ENCODE measurements at regions not wholly inside any gene's neighbourhood (a gene's known extent, or its start where the extent isn't known, plus 50 kb on each side); places are given as distances from the start of the nearest gene placed in this dataset.
A peak's percentile ranks its signal among the peaks of the same experiment; 100 is the strongest.

DNA sequence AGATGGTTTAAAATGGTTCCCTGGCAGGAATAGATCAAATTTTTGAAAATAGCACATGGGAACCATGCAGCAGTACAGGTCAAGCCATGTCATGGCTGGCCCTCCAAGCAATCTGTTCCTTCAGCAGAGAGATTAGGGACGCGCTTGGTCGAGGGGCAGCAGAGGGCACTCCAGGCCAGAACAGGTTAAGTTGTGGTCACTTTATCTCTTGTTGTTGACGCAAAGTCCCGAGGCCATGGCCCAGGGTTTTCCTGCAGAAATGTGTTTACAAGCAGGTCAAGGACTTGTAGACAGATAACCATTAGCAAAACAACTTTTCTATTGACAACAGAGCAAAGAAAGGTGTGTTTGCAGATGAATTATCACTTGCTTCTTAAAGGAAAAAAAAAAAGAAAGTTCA is 570.0 kb upstream of the NR2F2 start:
- peaks cover 0 to 1% (median 0%) of the 10 kb centered on the region in 4 experiments; a peak in 1 of 7 replicates for H3K27me3 ChIP-seq (replicated peaks in 1 of 4; ENCODE audit: control insufficient read depth in 3 of 4, extremely low read depth in 1 of 4, insufficient read depth in 3 of 4, low read length in 3 of 4)
- no peaks in the 10 kb centered on the region for H3K79me1 ChIP-seq (ENCODE audit: low read depth, low read length)
- ChIA-PET CTCF (ENCODE audit: partially characterized antibody) (interaction anchor here (0.6 to 1.0 kb wide), 5 partner anchors 12 to 1180 kb away, joined by 3 to 4 read pairs (median 3); no protein-coding TSS in a partner anchor), POLR2A (ENCODE audit: partially characterized antibody) (no interaction called here)
- FAIRE-seq = peak; percentile 19
- H4K5ac ChIP-seq (ENCODE audit: insufficient read length, low read depth, low read length) = no peak overlapping the region
- H4K8ac ChIP-seq (ENCODE audit: extremely low read depth, insufficient read depth, low read length) = no peak overlapping the region
- H3K14ac ChIP-seq (ENCODE audit: insufficient read length) = no peak overlapping the region
- H3K4ac ChIP-seq (replicated peaks; ENCODE audit: insufficient read length, low read depth, low read length) = no peak overlapping the region
- no peak overlapping the region for H3K4me3 ChIP-seq (ENCODE audit: extremely low read depth in 1 of 4, insufficient read depth in 2 of 4, low read depth in 3 of 4, low read length in 4 of 4)
- WGBS, 2 experiments (ENCODE audit: extremely low coverage in 1 of 2, insufficient coverage in 1 of 2, insufficient read length in 1 of 2, insufficient replicate concordance in 2 of 2, low coverage in 1 of 2, low lambda C conversion rate in 2 of 2, missing lambda C conversion rate in 1 of 2) = 51% methylated on average over 5 of the region's 5 CpGs; no CpG with 5 or more reads in 1 of the 2 experiments
- H2BK120ac ChIP-seq (replicated peaks; ENCODE audit: low read depth, low read length) = no peak overlapping the region
- H3K23ac ChIP-seq (ENCODE audit: insufficient read length) = no peak overlapping the region
- peaks cover 0 to 4% (median 0%) of the 10 kb centered on the region in 4 experiments; a peak in 1 of 7 replicates for H3K4me1 ChIP-seq (replicated peaks in 1 of 4; ENCODE audit: control insufficient read depth in 3 of 4, insufficient read depth in 4 of 4, low read length in 3 of 4)
- no peak overlapping the region for H2AK5ac ChIP-seq (ENCODE audit: low read depth, low read length)
- no peak overlapping the region for H3K18ac ChIP-seq (ENCODE audit: extremely low read depth, low read length)
- no peak overlapping the region for H4K91ac ChIP-seq (replicated peaks; ENCODE audit: insufficient read length, low read length)
- no peak overlapping the region for H2BK5ac ChIP-seq (ENCODE audit: low read depth, low read length)
- no peaks in the 10 kb centered on the region for H3K79me2 ChIP-seq (ENCODE audit: control insufficient read depth in 1 of 2, insufficient read depth in 2 of 2, low read length in 2 of 2)
- no peak overlapping the region for H2BK20ac ChIP-seq (ENCODE audit: low read length)
- H3K23me2 ChIP-seq (ENCODE audit: low read depth, low read length) = no peaks in the 10 kb centered on the region
- H3K27ac ChIP-seq (ENCODE audit: low read depth, low read length) = no peak overlapping the region
- no peak overlapping the region for H3K4me2 ChIP-seq (ENCODE audit: insufficient read depth in 1 of 2, low read depth in 2 of 2, low read length in 2 of 2)
- H3K36me3 ChIP-seq (ENCODE audit: control insufficient read depth in 2 of 4, insufficient read depth in 4 of 4, low read length in 3 of 4) = no peaks in the 10 kb centered on the region
- DNase-seq (ENCODE audit: low read depth in 1 of 2, low spot score in 2 of 2) = peak in 1 of 2 experiments; percentile 55
- H3K56ac ChIP-seq (replicated peaks; ENCODE audit: insufficient read length, low read depth, low read length) = no peak overlapping the region
- H3K9ac ChIP-seq (replicated peaks in 1 of 4; ENCODE audit: extremely low read depth in 1 of 4, low read depth in 3 of 4, low read length in 3 of 4) = no peak overlapping the region
- H2BK15ac ChIP-seq (ENCODE audit: low read length) = no peak overlapping the region
- no peaks in the 10 kb centered on the region for H3K9me3 ChIP-seq (ENCODE audit: insufficient read depth in 2 of 2, low read depth in 1 of 2, low read length in 1 of 2)
- no peak overlapping the region for H2AFZ ChIP-seq (ENCODE audit: low read length)
- H4K20me1 ChIP-seq (replicated peaks in 1 of 2; ENCODE audit: control insufficient read depth in 1 of 2, insufficient read depth in 2 of 2, low read length in 2 of 2) = no peaks in the 10 kb centered on the region
- H2BK12ac ChIP-seq (ENCODE audit: low read depth, low read length) = no peak overlapping the region
- TF ChIP-seq HDAC6 (IDR thresholded peaks at IDR 0.05; ENCODE audit: low read depth, low read length) (no peak), SIX5 (IDR thresholded peaks at IDR 0.05; ENCODE audit: low read depth, low read length) (no peak), YY1 (IDR thresholded peaks at IDR 0.05; ENCODE audit: low read depth, low read length) (peak; percentile 35; the same call in 1 of the 2 replicates), NANOG (IDR thresholded peaks at IDR 0.05; ENCODE audit: insufficient read depth, low read depth, low read length, poor library complexity, severe bottlenecking) (no peak), SAP30 (IDR thresholded peaks at IDR 0.05; ENCODE audit: insufficient read depth, insufficient replicate concordance, low read length) (no peak), EGR1 (IDR thresholded peaks at IDR 0.05; ENCODE audit: borderline replicate concordance, low read depth, low read length) (no peak), RAD21 (IDR thresholded peaks at IDR 0.05 in 1 of 2, conservative IDR thresholded peaks at IDR 0.05 in 1 of 2; ENCODE audit: low read depth in 2 of 2, low read length in 2 of 2) (peak; percentile 90 to 95), SIRT6 (IDR thresholded peaks at IDR 0.05; ENCODE audit: low read length) (no peak), CHD1 (IDR thresholded peaks at IDR 0.05; ENCODE audit: low read depth, low read length) (no peak), RFX5 (IDR thresholded peaks at IDR 0.05; ENCODE audit: borderline replicate concordance, low read depth, low read length) (no peak), SIN3A (conservative IDR thresholded peaks at IDR 0.05 in 1 of 2, IDR thresholded peaks at IDR 0.05 in 1 of 2; ENCODE audit: low read depth in 1 of 2, low read length in 2 of 2) (no peak), PHF8 (conservative IDR thresholded peaks at IDR 0.05; ENCODE audit: low read depth, low read length) (no peak), JUND (IDR thresholded peaks at IDR 0.05; ENCODE audit: low read length) (no peak)

Data from H1 (cell line).